COLO668 (cell line): ENCODE measurements at regions not wholly inside any gene's neighbourhood (a gene's known extent, or its start where the extent isn't known, plus 50 kb on each side); places are given as distances from the start of the nearest gene placed in this dataset.

Experiments used
- DNase-seq: peaks from one replicate; lab custom pipeline; 2025; ENCODE audit not compliant: unreplicated experiment; lab: John Stamatoyannopoulos, UW

GRCh38 chr11:20311444-20311843 lies 52.1 kb upstream of the HTATIP2 start:
- DNase-seq = no peak

- no peak for DNase-seq
These were observed 52.7 kb upstream of the HTATIP2 start for GRCh38 chr11:20310596-20311394.

DNA sequence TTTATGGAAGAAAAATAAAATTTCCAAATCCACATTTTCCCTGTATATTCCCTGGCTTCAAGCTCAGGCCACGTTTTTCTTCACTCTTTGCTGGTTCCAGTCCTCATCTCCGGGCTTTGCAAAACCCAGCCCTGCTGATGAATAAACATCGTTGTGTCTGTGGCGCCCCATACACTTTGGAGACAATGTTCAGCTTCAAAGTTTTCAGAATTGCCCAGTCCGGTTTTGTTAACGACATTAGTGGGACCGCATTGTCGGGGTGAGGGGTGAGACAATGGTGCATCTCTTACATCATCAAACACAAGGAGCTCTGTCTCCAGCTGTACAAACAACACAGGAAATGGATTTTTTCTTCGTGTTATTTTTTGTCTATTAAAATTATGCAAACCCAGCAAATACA lies 53.4 kb upstream of the HTATIP2 start:
- no peak for DNase-seq

GRCh38 chr11:20309231-20310025 lies 54.1 kb upstream of the HTATIP2 start:
- DNase-seq = no peak

- no peak for DNase-seq
These were observed 54.9 kb upstream of the HTATIP2 start for GRCh38 chr11:20308601-20309000.

GRCh38 chr11:20303391-20303965 lies 60.0 kb upstream of the HTATIP2 start:
- DNase-seq = no peak

- DNase-seq = no peak
These were observed 69.5 kb upstream of the HTATIP2 start for GRCh38 chr11:20293992-20294391.

DNA sequence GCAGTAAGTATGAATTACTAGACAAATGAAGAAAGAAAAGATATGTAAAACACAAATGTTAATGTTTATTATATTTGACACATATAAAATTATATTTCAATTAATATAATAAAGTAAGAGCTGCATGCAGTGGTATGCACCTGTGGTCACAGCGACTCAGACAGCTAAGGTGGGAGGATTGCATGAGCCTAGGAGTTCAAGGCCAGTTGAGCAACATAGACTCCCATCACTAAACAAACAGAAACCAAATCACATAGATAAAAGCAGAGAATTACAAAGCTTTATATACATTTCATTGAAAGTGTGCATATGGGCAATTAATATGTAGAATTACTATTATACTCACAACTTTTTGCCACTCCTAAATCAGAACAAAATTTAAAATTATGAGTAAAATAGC lies 70.0 kb upstream of the HTATIP2 start:
- no peak for DNase-seq

DNA sequence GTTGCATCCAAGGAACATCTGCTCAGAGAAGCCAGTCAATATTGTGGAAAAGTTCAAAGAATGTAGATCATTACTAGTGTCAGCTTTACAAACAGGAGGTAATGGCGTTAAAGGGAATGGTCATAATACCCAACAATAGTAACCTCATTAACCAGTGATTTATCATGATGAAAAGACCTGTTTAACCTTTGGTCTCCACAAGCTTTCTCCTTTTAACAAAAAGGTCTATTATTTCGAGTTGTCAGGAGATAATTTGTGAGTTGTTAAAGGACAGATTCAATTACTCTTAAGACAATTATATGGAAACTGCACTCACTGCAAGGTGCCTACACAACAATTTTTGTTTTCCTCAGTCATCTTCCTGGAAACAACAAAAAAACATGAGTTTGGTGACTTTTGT lies 73.8 kb upstream of the HTATIP2 start:
- no peak for DNase-seq

DNA sequence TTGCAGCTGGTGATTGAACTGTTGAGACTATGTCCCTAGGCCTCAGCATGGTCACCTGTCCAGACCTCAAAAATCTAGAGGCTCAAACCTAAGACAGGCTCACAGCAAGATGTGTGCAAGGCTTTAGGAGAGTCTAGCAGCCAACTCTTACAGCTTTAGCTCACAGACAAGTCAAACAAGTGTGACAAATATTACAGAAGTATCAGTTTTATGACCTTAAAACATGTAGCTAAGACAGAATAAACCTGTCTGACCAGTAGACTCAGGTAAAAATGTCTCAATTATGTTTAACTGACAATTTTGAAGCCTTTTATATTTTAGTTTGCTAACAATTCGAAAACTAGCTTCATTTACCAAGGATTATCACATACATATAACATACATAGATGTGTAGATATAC lies 80.0 kb upstream of the HTATIP2 start:
- no peak for DNase-seq

DNA sequence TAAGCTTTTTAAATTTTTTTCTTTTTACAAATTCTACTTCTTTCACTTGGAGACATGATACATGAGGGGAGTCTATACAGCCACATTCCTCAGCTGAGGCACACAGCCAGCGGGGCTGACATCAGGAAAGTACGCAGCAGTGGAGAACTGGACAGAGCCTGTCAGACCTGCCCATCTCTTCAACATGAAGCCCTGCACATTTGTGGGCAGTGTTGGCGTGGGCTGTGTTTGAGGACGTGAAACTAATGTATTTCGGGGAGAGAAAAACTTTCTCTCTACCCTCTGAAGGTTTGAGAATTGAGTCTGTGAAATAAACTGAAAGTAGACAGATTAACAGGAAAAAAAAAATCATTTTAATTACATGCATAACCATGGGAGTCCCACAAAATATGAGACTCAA lies 84.8 kb upstream of the HTATIP2 start:
- DNase-seq = no peak

GRCh38 chr11:20277014-20277413 lies 86.5 kb upstream of the HTATIP2 start:
- DNase-seq = no peak

DNA sequence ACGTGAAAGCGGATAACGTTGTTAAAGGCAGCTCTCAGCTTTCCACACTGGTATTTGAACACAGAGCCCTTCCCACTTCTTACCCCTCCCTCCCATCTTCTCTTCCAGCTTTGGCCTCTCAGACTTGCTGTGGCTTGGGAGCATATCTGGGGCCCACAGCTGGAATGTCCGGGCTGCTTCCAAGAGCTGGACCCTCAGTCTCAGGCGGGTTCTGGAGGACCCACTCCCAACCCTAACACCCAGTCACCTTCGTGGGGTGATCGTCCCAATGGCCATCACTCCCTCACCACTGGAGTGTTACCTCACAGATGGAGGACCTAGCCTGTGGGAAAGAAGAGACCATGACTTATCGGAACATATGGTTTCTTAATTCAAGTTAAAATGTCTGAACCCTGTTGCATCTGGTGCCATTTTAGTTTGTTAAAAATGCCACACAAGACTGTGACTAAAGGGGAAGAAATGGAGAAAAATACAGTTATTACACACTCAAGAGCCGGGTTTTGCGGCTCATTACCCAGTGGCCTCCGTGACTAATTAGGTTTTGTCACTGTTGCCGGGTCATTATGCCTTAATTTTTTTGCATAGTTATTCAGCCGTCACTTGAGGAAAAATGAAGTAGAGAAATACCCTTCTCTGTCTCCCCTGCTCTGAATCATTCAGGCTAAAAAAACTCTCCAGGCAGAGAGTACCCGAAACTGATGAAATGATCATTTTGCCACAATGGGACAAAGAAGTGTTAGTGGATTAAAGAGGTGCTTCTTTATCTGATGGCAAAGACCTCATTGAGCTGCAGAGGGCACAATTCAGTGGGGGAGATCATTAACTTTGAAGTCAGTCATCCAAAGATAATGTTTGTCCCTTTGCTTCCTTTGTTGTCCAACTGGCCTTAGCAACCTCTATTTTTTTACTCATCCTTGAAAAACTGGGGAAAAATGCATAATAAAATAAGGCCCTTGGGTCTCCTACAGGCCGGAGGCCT lies 87.2 kb upstream of the HTATIP2 start:
- DNase-seq = no peak

DNA sequence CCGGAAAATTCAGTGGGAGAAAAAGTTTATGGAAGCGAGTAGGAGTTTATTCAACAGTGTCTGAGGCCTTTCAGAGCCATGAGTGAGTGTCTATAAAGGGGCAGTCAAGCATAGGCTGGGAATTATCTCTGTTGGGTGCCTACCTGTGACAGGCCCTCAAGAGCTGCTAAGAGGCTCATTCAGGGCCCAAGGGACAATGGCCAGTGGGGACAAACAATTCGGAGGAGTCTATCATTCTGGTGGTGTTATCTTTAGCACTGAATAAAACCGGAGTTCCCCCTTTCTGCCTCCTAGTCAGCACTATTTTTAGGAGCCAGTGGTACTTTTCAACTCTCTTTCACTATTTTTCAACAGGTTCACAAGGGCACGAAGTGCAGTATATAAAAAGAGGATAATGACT lies 89.5 kb upstream of the HTATIP2 start:
- no peak for DNase-seq

- no peak for DNase-seq
These were observed 101.3 kb upstream of the DBX1 start for GRCh38 chr11:20261526-20261925.

GRCh38 chr11:20260307-20260706 lies 100.0 kb upstream of the DBX1 start:
- no peak for DNase-seq

- no peak for DNase-seq
These were observed 99.2 kb upstream of the DBX1 start for GRCh38 chr11:20259506-20259905.

DNA sequence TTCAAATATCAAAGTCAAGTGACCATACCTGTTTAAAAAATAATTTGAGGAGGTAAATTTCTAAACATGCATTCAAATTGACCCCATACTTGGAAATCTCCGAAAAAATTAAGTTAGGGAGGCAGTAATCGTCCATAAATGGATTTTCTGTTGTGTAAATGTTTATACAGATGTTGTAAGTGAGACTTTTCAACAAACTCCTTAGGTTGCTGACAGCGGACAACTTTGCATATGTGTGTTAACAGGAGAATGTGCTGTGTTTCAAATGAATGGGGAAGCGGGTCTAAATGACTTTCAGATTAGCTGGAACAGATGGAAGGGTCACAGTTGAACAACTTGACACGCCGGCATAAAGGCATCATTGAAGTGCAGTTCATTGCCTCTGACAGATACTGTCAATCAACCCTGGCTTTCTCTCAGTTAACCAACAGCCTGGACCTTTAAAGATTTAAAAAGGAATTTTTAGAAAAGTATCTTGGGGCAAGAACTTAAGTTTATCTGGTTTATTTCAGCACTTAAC lies 98.2 kb upstream of the DBX1 start:
- DNase-seq = no peak

GRCh38 chr11:20256925-20257324 lies 96.7 kb upstream of the DBX1 start:
- no peak for DNase-seq

GRCh38 chr11:20253796-20254195 lies 93.5 kb upstream of the DBX1 start:
- no peak for DNase-seq

DNA sequence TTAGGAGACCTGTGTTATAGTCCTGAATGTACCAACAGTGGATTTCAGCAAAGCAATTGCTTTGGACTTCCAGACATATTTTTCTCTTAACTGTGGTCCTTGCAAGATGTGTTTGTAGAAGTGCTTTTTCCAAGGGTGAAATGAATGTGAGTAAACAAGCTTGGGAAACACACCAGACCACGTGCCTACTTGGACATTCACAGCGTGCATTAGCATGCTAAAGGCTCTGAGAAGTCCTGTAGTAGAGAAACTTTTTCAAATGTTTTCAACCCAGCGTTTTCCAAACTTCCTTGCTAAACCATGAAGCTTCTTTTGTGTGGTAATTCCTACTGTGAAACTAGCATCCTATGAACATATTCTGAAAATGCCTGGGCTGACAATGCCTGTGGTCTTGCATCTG lies 91.2 kb upstream of the DBX1 start:
- no peak for DNase-seq
